HUES6 (cell line): ENCODE measurements at regions not wholly inside any gene's neighbourhood (a gene's known extent, or its start where the extent isn't known, plus 50 kb on each side); places are given as distances from the start of the nearest gene placed in this dataset.

Experiments used
- H3K27ac ChIP-seq: 2 replicates; pipeline ENCODE4 v1.7.0; 2013; ENCODE audit warnings: low read depth, mild to moderate bottlenecking, low read length, inconsistent platforms
- H3K27me3 ChIP-seq: 2 replicates; pipeline ENCODE4 v1.6.1; 2013; ENCODE audit warnings: low read length; ENCODE audit not compliant: control insufficient read depth, insufficient read depth
- H3K36me3 ChIP-seq: 2 replicates; pipeline ENCODE4 v1.6.1; 2013; ENCODE audit warnings: low read length; ENCODE audit not compliant: control insufficient read depth, insufficient read depth
- H3K4me1 ChIP-seq: 2 replicates; pipeline ENCODE4 v1.6.1; 2013; ENCODE audit warnings: low read length; ENCODE audit not compliant: control insufficient read depth, insufficient read depth
- H3K4me3 ChIP-seq: 2 replicates; pipeline ENCODE4 v1.5.1; 2013; ENCODE audit warnings: low read depth, low read length
- H3K9ac ChIP-seq: one replicate; pipeline ENCODE4 v1.6.1; 2013; ENCODE audit warnings: mild to moderate bottlenecking, low read length
- H3K9me3 ChIP-seq: 2 replicates; pipeline ENCODE4 v1.6.1; 2013; ENCODE audit warnings: low read depth, low read length; ENCODE audit not compliant: control insufficient read depth, insufficient read depth

GRCh38 chr3:72244396-72244795 lies 459.4 kb upstream of the PROK2 start:
- no peak overlapping the region for H3K4me3 ChIP-seq
- no peaks in the 10 kb centered on the region for H3K4me1 ChIP-seq
- H3K27ac ChIP-seq: no peak overlapping the region
- H3K27me3 ChIP-seq: no peaks in the 10 kb centered on the region
- no peak overlapping the region for H3K9ac ChIP-seq
- no peaks in the 10 kb centered on the region for H3K9me3 ChIP-seq
- no peaks in the 10 kb centered on the region for H3K36me3 ChIP-seq

- H3K9ac ChIP-seq: no peak overlapping the region
- no peaks in the 10 kb centered on the region for H3K27me3 ChIP-seq
- no peak overlapping the region for H3K27ac ChIP-seq
- no peaks in the 10 kb centered on the region for H3K9me3 ChIP-seq
- H3K36me3 ChIP-seq: no peaks in the 10 kb centered on the region
- no peak overlapping the region for H3K4me3 ChIP-seq
- H3K4me1 ChIP-seq: no peaks in the 10 kb centered on the region
Measured at GRCh38 chr3:72242326-72242725, 457.4 kb upstream of the PROK2 start.

GRCh38 chr3:72241525-72241924 lies 456.6 kb upstream of the PROK2 start:
- Histone ChIP-seq H3K9me3 (no peaks in the 10 kb centered on the region), H3K36me3 (no peaks in the 10 kb centered on the region), H3K9ac (no peak overlapping the region), H3K27me3 (no peaks in the 10 kb centered on the region), H3K4me3 (no peak overlapping the region), H3K4me1 (no peaks in the 10 kb centered on the region), H3K27ac (no peak overlapping the region)

- Histone ChIP-seq H3K27me3 (no peaks in the 10 kb centered on the region), H3K27ac (no peak overlapping the region), H3K9me3 (no peaks in the 10 kb centered on the region), H3K36me3 (no peaks in the 10 kb centered on the region), H3K9ac (no peak overlapping the region), H3K4me3 (no peak overlapping the region), H3K4me1 (no peaks in the 10 kb centered on the region)
Measured at GRCh38 chr3:72240531-72240930, 455.6 kb upstream of the PROK2 start.

DNA sequence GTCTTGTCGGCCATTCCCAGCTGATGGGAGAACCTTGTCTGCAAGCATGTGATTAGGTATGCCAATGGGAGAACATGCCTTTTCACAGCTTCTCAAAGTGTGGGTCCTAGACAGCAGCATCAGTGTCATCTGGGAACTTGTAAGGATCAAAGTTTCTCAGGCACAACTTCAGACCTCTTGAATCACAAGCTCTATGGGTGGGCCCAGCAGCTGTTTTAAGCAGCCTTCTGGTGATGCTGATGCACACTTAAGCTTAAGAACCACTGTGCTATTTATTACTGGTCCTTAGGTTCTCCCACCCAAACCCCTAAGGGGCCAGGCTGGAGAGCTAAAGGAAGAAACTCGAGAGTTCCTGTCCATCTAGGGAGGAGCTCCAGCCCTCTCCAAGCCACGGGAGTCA lies 453.9 kb upstream of the PROK2 start:
- no peak overlapping the region for H3K9ac ChIP-seq
- H3K4me1 ChIP-seq: no peaks in the 10 kb centered on the region
- no peaks in the 10 kb centered on the region for H3K27me3 ChIP-seq
- H3K27ac ChIP-seq: no peak overlapping the region
- no peak overlapping the region for H3K4me3 ChIP-seq
- H3K9me3 ChIP-seq: no peaks in the 10 kb centered on the region
- H3K36me3 ChIP-seq: no peaks in the 10 kb centered on the region

GRCh38 chr3:72238010-72238691 lies 453.2 kb upstream of the PROK2 start:
- Histone ChIP-seq H3K27ac (no peak overlapping the region), H3K9ac (no peak overlapping the region), H3K36me3 (no peaks in the 10 kb centered on the region), H3K4me1 (no peaks in the 10 kb centered on the region), H3K27me3 (no peaks in the 10 kb centered on the region), H3K9me3 (no peaks in the 10 kb centered on the region; the same call in 1 of the 2 replicates), H3K4me3 (no peak overlapping the region)

- no peak overlapping the region for H3K4me3 ChIP-seq
- H3K36me3 ChIP-seq: no peaks in the 10 kb centered on the region
- no peak overlapping the region for H3K9ac ChIP-seq
- H3K4me1 ChIP-seq: no peaks in the 10 kb centered on the region
- H3K27me3 ChIP-seq: no peaks in the 10 kb centered on the region
- H3K27ac ChIP-seq: no peak overlapping the region
- no peaks in the 10 kb centered on the region; the same call in 1 of the 2 replicates for H3K9me3 ChIP-seq
Measured at GRCh38 chr3:72237679-72238009, 452.7 kb upstream of the PROK2 start.

DNA sequence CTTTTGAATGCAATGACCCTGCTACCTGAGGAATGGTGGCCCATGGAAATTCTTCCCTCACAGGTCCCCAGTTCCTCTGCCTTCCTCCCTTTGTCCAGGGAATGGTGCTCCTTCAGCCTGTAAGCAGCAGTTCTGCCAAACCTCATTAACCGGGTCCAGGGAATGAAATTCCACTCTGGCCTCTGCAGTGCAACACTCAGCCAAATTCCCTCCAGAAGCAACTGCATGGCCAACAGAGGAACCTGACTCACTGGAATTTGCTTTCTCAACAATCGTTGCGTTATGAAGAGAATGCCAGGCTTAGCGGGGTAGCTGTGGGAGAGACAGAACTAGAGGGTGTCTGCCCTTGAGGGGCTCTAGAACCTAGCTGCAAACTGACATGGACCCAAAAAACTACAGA lies 449.4 kb upstream of the PROK2 start:
- no peak overlapping the region for H3K27ac ChIP-seq
- no peaks in the 10 kb centered on the region; the same call in 1 of the 2 replicates for H3K9me3 ChIP-seq
- H3K4me1 ChIP-seq: no peaks in the 10 kb centered on the region
- H3K27me3 ChIP-seq: no peaks in the 10 kb centered on the region
- no peak overlapping the region for H3K4me3 ChIP-seq
- H3K9ac ChIP-seq: no peak overlapping the region
- H3K36me3 ChIP-seq: no peaks in the 10 kb centered on the region

- Histone ChIP-seq H3K27me3 (no peaks in the 10 kb centered on the region), H3K9ac (no peak overlapping the region), H3K4me1 (no peaks in the 10 kb centered on the region), H3K27ac (no peak overlapping the region), H3K9me3 (no peaks in the 10 kb centered on the region; the same call in 1 of the 2 replicates), H3K36me3 (no peaks in the 10 kb centered on the region), H3K4me3 (no peak overlapping the region)
Measured at GRCh38 chr3:72233571-72233970, 448.6 kb upstream of the PROK2 start.

GRCh38 chr3:72232777-72233176 lies 447.8 kb upstream of the PROK2 start:
- Histone ChIP-seq H3K9me3 (no peaks in the 10 kb centered on the region; the same call in 1 of the 2 replicates), H3K27ac (no peak overlapping the region), H3K4me1 (no peaks in the 10 kb centered on the region), H3K9ac (no peak overlapping the region), H3K36me3 (no peaks in the 10 kb centered on the region), H3K27me3 (no peaks in the 10 kb centered on the region), H3K4me3 (no peak overlapping the region)

- Histone ChIP-seq H3K36me3 (no peaks in the 10 kb centered on the region), H3K4me1 (no peaks in the 10 kb centered on the region), H3K27ac (no peak overlapping the region), H3K4me3 (no peak overlapping the region), H3K9ac (no peak overlapping the region), H3K27me3 (no peaks in the 10 kb centered on the region), H3K9me3 (no peaks in the 10 kb centered on the region; the same call in 1 of the 2 replicates)
Measured at GRCh38 chr3:72232331-72232730, 447.4 kb upstream of the PROK2 start.
